GM23248 (cell line): ENCODE measurements at regions not wholly inside any gene's neighbourhood (a gene's known extent, or its start where the extent isn't known, plus 50 kb on each side); places are given as distances from the start of the nearest gene placed in this dataset.

Source experiments
- EZH2 ChIP-seq: fragments of 200-600 bp; sonication (generic); IDR thresholded peaks from 2 replicates; pipeline ENCODE4 v1.6.1; 2018; ENCODE audit warnings: antibody characterized with exemption, mild to moderate bottlenecking; ENCODE audit not compliant: insufficient read depth, poor library complexity, severe bottlenecking
- EZH2phosphoT487 ChIP-seq: fragments of 200-600 bp; sonication (generic); IDR thresholded peaks from 2 replicates; pipeline ENCODE4 v1.6.1; 2018; ENCODE audit warnings: antibody characterized with exemption, moderate library complexity, mild to moderate bottlenecking, low read depth; ENCODE audit not compliant: insufficient read depth

GRCh38 chr2:176678571-176678970 lies 409.3 kb downstream of the MTX2 start:
- TF ChIP-seq EZH2 (no peak), EZH2phosphoT487 (no peak)
